ENCODE measurements at regions not wholly inside any gene's neighbourhood (a gene's known extent, or its start where the extent isn't known, plus 50 kb on each side); places are given as distances from the start of the nearest gene placed in this dataset.
"Not testable (repeated sequence)": the region's sequence is repeated elsewhere in the genome, so short reads cannot be mapped to it uniquely, and the experiment has no call there.

DNA sequence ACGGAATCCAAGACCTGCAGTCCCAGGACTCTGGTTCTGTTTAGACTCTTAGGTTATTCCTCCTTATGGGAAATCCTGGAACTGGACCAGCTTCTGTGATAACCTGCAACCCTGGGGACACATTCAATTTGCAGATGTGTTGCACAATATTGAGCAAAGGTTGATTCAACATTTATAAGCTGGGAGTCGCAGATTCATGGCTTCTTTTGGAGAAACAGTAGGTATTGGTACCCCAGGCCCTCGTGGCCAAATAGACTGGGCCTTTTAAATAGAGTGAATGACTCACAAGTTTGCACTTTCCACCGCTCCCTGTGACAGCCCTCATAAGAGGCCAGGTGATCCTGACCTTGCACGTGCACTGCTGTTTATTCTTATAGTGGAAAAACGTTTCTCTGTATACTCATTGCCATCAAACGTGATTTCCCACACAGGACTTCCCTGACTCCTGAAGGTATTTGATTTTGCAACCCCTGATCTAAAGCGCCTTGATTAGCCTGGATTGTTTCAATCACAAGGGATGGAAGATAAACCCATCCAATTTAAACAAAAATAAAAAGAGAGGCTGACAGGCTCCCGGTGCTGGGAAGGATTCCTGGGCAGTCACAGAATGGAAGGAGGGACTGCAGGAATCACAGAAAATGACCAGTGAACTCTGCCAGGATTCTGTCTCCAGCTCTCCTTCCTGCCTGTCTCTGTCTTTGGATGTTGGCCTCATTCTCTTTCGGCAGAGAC is 98.0 kb downstream of the VCPKMT start:
- no peak for DNase-seq (ENCODE audit: low read depth)

DNA sequence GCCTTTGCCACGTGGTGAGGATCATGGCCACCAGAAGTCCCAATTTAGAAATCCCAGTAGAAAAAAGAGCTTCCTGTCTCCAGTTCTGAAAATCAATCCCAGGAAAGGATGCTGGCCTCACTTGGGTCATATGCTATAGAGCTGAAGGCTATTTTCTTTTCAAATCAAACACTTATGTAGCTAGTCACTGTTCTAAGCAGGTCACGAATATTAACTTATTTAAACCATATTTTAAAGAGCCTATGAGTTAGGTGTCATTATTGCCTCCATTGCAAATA is 97.5 kb downstream of the VCPKMT start:
- DNase-seq (ENCODE audit: low read depth): no peak

- DNase-seq (ENCODE audit: low read depth): no peak
Observed at GRCh38 chr14:50020184-50020583, 96.2 kb downstream of the VCPKMT start.

DNA sequence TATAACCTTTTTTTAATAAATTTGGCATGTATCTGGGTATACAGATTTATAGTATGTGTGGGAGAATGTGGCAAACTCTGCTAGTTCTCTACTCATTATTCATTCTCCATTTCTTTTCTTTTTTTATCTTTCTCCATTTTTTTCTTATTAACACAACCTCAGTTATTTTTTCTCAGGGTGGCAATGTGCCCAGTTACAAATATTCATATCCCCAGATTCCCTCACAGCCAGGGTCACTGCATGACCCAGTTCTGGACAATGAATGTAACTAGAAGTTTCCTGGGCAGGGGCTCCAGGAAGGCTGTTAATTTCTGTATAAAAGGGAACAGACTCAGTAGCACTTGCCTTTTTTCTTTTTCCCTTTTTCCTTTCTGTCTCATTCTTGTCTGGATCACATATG is 95.6 kb downstream of the VCPKMT start:
- DNase-seq (ENCODE audit: low read depth): no peak

DNA sequence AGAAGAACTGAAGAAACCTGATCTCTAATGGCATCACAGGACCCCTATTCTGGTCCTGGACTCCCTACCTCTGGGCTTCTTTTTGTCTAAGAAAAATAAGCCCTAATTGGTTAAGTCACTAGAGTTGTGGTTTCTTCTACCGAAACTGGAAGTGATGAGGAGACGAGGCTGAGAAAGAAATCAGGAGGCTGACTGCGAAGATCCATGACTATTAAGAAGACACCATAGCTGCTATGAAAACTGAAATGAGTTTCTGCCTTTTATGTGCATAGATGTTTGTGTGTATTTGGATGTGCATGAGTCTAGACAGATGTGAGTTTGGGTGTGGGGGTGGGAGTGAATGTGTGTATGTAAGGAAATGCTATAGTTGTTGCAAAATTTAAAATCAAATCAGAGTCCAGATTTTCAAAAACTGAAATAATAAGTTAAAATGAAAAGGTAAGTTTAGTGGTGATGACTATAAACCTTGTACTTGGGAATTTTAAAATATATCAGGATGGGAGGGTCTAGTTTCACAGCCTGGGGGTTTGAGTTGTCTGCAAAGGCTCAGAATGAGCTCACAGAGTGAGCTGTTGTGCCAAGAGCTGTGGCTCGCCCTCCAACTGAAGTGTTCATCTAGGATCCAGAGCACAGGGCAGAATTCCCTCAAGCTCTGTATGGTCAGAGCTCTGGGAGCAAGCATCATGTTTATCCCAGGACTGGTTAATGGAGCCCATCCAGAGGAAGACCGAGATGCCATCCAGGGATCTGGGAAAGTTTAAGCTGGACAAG is 94.9 kb downstream of the VCPKMT start:
- DNase-seq (ENCODE audit: low read depth): no peak

DNA sequence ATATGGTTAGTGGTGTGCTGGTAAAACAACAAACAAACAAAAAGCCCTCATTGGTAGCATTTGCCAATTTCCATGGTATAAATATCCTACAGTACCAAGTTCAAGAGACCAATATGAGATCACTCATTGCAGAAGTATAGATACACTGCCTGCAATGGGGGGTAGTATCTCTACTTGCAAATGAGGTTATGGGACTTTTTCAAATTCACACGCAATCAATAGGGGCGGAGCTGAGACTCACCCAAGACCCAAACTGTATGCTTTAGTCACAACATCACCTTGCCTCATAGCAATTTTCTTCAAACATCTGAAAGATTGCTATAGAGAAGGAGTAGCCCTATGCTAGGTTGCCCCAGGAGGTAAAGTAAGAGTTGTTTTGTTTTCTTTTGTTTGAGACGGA is 93.7 kb downstream of the VCPKMT start:
- no peak for DNase-seq (ENCODE audit: low read depth)

DNA sequence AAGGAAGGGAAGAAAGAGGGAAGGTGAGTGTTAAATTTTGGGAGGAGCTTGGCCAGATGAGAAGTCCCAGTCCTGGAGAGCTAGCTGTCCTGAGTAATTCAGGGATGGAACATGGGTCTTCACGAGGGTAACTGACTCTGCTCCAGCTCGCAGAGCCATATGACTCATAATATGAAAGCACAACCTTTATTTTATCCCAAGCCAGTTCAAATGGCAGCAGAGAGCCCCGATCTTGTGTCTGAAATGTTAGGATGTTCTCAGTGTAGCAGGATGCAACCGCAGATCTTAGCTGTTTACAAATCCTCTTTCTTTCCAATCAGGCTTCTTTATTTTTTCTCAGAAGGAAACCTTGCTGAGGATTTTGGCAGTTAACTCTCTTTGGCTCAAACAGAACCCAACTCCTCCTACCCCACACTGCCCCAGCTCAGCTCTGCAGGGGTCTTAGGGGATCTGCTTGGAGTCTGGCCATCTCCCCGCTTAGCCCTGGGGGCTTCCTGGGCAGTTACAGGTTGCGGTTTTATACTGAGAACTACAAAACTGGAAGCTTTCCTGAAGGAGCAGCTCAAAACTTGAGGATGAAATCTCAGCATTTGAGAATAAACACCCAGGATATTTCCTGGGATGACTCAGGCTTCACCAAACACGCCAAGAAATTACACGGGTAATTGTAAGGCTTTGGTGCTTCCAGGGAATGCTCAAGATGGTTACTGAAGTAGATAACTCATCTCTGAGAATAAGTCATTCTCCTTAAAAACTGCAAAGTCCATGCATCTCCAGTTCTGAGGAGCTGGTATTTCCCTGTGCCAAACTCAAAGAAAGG is 92.5 kb downstream of the VCPKMT start:
- DNase-seq (ENCODE audit: low read depth): peak; percentile 83

GRCh38 chr14:50025073-50025472 is 91.3 kb downstream of the VCPKMT start:
- DNase-seq (ENCODE audit: low read depth): no peak

DNA sequence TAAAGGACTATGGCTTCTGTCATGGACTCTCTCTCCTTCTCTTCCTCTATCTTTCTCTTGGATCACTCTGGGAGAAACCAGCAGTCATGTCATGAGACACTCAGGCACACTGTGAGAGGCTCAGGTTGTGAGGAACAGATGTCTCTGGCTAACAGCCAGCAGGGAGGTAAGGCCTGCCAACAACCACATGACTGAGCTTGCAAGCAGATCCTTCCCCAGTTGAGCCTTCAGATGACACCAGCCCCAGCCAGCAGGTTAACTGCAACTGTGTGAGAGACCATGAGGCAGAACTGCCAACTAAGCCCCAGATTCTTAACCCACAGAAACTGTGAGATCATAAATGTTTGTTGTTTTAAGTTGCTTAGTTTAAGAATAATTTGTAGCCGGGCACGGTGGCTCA is 90.6 kb downstream of the VCPKMT start:
- DNase-seq (ENCODE audit: low read depth): peak; percentile 46

- no peak for DNase-seq (ENCODE audit: low read depth)
Observed at GRCh38 chr14:50026396-50026795, 90.0 kb downstream of the VCPKMT start.

- DNase-seq (ENCODE audit: low read depth): no peak
Observed at GRCh38 chr14:50027816-50028215, 88.6 kb downstream of the VCPKMT start.

DNA sequence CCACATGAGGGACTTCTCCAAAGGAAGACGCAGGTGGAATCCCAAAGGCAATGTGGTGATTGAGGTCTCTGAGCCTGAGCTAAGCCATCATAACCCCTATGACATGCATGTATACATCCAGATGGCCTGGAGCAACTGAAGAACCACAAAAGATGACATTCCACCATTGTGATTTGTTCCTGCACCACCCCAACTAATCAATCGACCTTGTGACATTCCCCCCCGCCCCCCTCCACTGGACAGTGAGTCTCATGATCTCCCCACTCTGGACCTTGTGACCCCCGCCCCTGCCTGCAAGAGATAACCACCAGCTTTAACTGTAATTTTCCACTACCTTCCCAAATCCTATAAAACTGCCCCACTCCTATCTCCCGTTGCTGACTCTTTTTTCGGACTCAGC is 87.9 kb downstream of the VCPKMT start:
- DNase-seq (ENCODE audit: low read depth): no peak

DNA sequence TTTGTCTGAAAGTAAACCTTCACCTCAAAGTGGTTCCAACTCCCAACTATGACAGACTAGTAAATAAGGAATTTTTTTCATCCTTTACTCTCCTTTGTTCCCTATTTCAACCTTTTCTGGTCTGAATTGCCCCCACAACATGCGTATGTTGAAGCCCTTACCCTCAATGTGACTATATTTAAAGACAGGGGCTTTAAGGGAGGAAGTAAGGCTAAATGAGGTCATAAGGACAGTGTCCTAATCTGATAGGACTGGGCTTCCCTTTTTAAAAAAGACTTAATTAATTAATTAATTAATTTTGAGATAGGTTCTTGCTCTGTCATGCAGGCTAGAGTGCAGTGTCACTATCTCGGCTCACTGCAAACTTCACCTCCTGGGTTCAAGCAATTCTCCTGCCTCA is 86.3 kb downstream of the VCPKMT start:
- no peak for DNase-seq (ENCODE audit: low read depth)

- not testable (repeated sequence) for DNase-seq (ENCODE audit: low read depth)
Observed at GRCh38 chr14:50030911-50031310, 85.5 kb downstream of the VCPKMT start.

GRCh38 chr14:50031602-50032313 is 84.6 kb downstream of the VCPKMT start:
- DNase-seq (ENCODE audit: low read depth): peak; percentile 60

DNA sequence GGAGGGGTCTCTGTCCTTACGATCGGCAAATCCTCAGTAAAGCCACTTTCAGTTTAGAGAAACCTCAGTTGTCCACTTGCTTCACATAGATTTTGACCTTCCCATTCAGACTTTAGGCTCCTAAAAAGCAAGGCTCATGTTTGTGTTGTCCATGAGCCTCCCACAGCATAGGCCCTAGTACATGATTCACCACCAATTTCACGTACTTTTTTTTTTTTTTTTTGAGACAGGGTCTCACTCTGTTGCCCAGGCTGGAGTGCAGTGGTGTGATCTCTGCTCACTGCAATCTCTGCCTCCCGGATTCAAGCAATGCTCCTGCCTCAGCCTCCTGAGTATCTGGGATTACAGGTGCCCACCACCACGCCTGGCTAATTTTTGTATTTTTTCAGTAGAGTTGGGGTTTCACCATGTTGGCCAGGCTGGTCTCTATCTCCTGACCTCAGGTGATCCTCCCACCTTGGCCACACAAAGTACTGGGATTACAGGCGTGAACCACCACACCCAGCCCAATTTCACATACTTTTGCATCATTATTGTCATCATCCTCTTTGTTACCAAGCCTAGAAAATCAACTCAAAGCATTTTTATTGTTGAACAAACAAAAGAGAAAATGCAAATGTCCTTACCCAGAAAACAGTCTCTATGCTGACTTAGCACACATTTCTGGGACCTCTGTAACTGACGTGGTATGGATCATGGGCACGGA is 83.8 kb downstream of the VCPKMT start:
- not testable (repeated sequence) for DNase-seq (ENCODE audit: low read depth)

DNA sequence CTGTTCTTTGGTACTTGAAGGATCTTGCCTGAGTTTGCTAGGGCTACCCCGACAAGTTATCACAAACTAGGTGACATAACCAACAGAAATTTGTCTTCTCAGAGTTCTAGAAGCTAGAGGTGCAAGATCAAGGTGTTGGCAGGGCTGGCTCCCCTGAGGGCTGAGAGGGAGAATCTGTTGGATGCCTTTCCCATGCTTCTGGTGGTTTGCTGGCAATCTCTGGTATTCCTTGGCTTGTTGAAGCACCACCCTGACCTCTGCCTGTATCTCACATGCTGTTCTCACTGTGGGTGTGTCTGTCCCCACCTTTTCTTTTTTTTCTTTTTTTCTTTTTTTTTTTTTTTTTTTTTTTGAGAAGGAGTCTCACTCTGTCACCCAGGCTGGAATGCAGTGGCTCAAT is 81.2 kb downstream of the VCPKMT start:
- DNase-seq (ENCODE audit: low read depth): no peak

- no peak for DNase-seq (ENCODE audit: low read depth)
Observed at GRCh38 chr14:50036211-50036610, 80.2 kb downstream of the VCPKMT start.

DNA sequence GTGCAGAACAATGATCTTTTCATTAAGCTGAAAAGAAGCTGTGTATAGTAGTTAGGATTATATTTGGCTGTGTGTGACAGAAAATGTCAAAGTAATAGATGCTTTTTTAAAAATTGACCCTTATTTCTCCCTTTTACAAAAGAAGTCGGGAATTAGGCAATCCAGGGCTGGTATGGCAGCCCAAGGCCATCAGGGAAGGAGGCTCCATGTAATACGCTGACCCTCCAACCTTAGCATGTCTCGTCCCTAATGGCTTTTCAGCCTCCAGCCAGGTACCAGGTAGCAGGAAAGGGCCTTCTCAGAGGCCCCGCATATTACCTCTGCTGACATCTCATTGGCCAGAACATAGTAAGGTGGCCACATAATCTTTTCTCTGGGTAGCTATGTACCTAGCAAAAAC is 79.7 kb downstream of the VCPKMT start:
- DNase-seq (ENCODE audit: low read depth): no peak

DNA sequence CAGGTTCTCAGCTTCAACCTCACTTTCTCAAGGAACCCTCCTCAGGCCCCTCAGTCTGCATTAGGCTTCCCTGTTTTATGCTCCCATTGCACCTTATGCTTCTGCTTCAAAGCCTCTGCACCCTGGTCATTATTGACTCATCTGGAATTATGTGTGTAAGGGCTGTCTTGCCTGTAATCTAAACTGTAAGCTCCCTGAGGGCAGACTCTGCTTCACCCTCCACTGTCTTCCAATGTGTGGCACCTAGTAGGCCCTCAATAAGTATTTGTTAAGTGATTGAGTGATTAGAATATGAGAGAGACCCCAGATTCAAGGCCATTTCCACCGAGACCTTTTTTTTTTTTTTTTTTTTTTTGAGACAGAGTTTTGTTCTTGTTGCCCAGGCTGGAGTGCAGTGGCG is 79.1 kb downstream of the VCPKMT start:
- no peak for DNase-seq (ENCODE audit: low read depth)

- no peak for DNase-seq (ENCODE audit: low read depth)
Observed at GRCh38 chr14:50037852-50038251, 78.5 kb downstream of the VCPKMT start.

Data from LHCN-M2 (cell line).